NOMO-1 (cell line): ENCODE measurements at regions not wholly inside any gene's neighbourhood (a gene's known extent, or its start where the extent isn't known, plus 50 kb on each side); places are given as distances from the start of the nearest gene placed in this dataset.
"Not testable (repeated sequence)": the region's sequence is repeated elsewhere in the genome, so short reads cannot be mapped to it uniquely, and the experiment has no call there.

Experiments
- DNase-seq, 2 experiments: peaks; one replicate each; lab custom pipeline; 2025; ENCODE audit not compliant: unreplicated experiment in 2 of 2; lab: John Stamatoyannopoulos, UW

DNA sequence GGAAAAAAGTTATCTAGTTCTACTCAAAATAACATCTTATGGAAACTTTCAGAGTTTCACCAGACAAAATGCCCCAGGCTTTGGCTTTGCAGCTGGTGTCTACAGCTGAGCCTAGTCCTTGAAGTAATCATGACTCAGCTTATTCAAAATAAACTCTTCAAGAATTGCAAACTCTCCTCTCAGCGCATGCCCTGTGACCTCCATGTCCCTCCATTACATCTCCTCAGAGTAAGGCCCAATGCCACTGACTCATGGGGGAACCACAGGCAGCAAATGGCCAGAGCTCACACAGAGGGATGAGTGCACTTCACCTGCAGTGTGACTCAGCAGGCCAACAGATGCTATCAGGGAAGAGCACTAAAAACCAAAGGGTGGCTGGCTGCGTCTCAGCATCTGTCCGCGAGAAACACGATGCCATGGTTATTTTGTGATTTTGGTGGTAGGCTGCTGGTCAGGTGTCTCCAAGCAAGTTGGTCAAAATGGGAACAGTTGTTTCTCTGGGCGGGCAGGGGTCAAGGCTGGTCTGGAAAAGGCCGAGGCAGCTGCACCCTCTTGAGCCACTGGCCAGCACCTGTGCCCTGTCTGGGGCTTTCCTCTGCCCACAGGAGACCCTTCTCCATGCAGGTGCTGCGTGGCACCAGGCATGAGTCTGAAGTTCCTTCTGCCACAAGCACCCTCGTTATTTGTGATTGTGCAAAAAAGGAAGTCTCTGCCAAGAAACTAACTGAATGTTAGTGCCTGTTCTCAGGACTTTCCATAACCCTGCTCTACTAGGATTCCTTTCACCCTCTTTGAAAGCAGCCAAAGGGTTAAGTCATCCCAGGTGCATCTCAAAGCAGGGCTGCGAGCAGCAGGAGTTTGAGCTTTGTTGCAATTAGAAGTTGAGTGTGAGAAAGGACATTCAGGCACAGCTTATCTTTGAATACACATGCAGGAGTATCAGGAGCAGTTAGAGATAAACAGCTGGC, 118.1 kb upstream of the PLGLB2 start:
- not testable (repeated sequence) for DNase-seq

DNA sequence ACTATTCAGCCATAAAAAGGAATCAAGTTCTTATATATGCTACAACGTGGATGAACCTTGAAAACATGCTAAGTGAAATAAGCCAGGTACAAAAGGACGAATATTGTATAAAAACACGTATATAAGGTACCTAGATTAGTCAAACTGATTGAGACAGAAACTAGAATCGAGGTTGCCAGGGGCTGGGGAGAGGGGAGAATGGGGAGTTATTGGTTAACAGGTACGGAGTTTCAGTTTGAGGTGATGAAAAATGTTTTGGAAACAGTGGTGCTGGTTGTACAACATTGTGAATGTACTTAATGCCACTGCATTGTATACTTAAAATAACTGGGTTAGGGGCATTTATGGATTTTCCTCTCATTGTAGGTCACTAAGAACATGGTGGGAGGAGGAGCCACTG, 117.0 kb upstream of the PLGLB2 start:
- DNase-seq: not testable (repeated sequence)

DNA sequence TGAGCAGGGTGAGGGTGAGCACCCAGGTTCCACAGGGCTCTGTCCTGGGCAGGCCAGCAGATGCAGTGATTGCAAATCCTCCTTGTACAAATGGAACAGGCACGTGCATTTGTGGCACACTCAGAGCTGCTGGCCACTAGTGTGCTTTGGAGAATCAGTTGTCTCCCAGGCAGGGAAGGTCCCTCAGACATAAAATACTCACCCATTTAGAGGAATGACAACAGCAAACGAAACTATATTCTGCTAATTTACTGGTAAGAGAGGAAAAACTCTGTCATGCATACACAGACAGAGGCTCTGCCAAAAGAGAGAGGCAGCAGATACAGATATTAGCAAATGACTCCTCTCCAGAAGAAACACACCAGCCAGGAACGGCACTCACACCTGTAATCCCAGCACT, 116.5 kb upstream of the PLGLB2 start:
- DNase-seq: not testable (repeated sequence)

DNA sequence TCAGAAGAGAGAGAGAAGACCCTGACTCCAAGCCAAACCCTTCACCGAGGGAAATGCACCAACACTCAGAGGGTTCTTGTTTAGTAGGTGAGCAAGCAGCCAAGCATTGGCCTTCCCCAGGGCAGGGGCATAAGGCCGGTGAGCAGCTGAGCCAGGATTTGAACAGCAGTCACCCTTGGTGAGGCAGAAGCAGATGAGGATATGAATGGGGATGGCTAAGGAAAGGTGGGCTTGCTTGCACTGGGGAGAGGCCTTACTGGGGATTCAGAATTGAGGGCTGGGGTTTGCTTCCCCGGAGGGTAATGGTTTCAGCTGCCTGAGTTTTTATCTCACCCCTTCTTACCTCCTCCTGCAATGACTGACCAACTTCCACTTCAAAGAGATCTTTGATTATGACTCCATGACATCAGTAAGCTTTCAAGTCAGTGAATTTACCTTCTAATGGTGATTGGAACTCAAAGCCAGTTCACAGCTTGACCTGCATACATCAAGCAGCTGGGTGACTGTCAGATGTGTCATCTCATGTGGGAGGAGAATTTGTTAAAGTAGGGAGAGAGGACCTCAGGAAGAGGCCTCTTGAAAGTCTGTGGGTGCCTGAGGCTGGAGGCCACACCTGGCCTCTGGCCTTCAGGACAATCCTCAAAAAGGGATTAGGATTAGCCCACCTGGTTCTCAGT, 114.5 kb upstream of the PLGLB2 start:
- not testable (repeated sequence) for DNase-seq

DNA sequence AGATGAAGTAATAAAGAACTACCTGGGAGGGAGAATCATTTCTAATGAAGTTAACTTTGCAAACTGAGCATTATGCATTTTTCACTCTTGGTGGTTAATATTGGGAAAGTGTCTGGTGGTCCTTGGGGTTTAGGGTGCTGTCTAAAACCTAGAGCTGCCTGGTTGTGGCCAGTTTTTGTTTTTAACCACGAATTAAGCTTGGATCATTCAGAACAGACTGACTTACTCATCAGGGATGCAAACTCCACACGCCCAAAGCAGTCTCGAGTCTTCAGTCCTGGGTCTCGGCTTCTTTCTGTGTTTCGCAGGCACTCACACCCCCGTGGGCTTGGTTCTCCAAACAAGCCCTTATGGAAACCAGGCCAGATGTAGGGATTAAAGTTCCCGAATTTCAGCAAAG, 113.8 kb upstream of the PLGLB2 start:
- not testable (repeated sequence) for DNase-seq

DNA sequence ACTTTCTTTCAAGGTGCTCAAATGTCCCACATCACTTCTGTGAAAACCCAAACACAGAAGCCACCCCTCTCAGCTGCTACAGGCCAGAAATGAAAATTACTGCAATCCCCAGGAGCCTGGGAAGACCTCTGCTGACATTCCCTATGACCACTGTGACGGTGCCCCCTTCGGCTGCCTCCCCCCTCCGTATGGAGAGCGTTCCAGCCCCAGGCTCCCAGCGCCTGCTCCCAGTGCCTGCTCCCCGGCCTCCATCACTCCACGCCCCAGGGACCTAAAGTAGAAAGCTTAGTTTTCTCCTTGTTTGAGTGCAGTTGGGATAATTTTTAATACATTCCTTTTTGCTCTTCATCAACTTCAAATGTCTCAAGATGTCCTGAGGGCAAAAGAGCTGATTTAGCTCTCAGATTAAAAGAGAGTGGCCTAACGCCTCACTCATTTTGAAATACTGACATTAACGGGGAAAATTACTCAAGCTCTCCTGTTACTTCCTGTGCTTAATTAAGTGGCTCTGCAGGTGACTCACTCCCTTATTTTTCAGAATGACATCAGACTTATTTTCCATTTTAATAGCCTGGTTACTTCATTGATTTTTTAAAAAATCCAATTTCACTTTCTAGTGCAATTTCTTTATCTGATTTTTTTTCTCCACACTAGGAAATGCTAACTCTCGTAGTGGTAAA, 112.8 kb upstream of the PLGLB2 start:
- DNase-seq: not testable (repeated sequence)

DNA sequence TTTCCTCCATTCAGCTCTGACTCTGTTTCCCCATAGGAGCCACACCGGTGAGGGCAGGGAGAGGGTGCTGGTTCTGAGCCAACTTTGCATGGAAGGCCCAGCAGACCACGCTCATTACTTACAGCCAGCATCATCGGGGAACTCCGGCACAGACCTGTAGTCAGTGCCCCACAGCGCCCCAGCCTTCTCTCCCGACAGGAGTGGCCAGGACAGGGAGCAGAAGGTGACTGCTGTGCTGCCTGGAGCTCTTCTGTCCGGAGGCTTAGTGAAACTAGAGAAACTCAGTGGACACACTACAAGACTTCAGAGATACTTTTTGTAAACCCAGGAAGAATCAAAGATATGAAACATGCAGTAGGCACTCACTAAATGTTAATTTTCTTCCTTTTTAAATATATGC, 111.6 kb upstream of the PLGLB2 start:
- DNase-seq: not testable (repeated sequence)

DNA sequence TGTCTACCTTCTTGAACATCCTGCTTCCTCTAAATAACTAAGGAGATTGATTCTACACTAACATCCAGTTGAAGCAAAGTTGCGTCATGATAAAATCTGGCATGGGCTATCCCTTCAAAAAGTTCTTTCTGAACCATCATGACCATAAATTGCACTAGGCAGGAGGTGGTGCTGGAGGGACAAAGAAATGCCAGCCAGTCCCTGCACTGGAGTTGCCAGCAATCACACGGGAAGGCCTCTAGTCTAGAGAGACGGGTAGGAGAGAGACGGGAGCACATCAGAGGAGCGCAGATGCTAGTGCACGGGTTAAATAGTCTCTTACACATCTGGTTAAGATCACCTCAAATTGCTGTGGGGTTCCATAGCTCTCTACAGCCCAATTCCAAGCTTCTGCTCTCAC, 111.2 kb upstream of the PLGLB2 start:
- not testable (repeated sequence) for DNase-seq

DNA sequence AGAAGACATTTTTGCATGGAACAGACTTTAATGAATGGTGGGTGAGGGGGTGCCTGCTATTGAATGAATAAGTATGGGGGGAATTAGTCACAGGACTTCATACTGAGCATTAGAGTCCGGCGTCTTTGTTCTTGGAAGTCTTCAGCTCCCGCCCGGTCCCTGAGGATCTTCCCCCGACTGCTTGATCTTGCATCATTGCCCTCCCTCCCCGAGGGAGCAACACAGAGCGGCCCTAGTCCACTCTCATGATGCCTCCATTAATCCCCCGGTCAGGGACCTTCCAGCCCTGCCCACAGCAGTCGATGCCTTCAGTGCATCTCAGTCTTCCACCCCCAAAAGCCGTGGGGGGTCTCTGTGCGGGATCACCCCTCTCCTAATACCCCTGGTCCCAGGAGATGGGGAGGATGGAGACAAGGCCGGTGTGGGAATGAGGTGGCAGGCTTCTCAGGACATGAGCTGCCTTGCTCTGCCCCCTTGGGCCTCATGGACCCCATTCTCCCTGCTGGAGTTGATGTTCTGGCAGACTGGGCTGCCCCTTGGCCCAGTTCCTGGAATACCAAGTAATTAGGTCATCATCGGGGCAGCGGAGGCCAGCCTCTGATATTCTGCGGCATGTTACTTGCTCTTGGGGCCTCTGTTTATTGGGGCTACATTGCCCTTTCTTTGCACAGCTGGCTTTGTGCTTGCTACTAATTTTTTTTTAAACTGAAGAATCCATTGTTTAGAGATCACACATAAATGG, 110.5 kb upstream of the PLGLB2 start:
- DNase-seq: not testable (repeated sequence)

DNA sequence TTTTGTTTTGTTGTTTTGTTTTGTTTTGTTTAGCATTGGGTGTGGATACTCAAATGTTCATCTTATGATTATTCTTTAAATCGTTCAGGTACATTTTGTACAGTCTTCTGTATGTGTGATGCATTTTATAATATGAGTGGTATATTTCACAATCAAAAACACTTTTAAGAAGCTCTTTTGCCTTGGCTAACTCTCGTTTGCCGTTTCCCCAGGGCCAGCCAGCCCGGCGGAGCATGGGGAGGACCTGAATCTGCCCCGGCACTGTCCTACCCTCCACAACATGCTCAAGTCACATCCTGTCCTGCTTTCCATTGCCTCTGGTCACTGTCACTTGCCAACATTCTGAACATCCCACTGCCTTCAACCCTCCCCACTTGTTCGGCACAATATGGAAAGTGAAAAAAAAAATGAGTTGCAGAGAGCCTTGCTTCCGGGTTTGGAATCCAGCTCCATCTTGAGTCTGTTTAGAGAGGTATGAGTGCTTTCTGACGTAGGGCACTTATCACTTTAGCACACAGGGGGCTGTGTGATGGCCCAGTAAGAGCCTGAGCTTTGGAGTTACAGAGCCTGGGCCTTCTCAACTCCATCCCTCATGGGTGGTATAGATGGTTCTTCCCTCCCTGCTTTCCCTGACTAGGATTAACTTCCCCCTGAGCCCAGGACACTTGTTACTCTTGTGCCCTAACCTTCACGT, 109.6 kb upstream of the PLGLB2 start:
- DNase-seq: not testable (repeated sequence)

DNA sequence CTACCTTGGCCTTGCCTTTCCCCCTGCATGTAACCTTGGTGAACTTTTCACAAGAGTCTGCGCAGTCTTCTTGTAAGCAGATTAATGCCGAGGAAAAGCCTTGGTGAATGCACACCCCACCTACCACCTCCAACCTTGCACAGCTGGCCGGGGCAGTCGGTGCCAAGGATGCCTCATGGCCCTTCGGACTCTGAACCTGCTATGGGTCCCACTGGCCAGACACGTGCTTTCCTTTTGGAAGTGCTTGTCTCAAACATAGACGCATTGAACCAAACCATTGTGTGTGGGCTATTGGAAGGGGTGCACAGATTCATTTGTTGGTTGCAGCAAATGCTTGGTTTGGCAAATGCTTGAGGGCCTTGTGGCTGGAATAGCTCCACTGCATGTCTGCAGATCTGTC, 109.0 kb upstream of the PLGLB2 start:
- not testable (repeated sequence) for DNase-seq

DNA sequence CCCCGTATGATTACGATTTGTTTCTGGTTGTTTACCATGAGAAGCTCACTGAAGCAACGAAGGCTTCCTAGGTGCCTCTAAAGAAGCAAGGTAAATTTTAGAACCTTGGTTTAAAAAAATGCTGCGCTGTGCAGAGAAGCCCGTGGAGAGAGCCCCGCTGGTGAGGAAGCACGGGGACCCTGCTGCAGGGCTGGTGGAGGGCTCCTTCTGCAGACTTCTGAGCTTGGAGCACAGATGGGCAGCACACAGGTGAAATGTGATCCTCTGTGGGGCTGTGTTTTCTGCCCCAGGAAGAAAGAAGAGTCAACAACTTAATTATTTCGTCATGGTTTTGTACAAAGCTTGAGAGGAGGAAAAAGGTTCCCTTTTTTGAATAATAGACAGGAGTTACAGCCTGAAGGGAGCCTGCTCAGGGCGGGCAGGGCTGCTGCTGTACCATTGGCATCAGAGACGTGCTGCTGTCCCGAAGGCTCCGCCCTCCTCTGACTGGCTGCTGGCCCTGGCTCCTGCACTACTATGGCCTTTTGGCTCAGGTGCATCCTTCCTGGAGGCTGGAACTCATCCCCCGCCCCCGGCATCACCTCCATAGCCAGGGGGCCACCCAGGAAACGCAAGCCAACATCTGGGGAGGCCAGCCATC, 108.0 kb upstream of the PLGLB2 start:
- DNase-seq: not testable (repeated sequence)

DNA sequence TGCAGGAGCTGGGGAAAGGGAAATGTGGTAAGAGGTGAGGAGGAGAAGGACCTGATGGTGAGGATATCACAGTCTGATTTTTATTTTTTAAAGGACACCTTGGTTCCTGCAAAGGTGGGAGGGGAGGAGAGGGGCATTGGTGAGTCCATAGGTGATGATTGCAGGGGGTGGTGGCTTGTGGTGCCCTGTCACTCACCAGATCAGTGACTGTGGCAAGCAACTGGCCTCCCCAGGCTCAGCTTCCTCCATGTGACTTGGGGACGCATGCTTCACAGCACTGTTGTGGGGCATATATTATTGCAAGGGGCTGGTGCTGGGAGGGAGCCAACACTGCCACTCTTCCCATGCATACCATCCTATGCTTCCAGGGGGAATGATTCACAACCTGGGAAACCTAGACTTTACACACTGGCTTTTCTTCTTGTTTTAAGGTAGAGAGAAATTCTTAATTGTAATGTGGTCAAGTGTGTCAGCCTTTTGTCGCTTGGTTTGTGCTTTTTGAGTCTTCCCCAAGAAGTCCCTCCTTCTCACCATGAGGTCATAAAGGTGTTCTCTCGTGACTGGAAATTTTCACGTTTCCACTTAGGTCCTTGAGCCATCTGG, 106.8 kb upstream of the PLGLB2 start:
- DNase-seq: not testable (repeated sequence)

DNA sequence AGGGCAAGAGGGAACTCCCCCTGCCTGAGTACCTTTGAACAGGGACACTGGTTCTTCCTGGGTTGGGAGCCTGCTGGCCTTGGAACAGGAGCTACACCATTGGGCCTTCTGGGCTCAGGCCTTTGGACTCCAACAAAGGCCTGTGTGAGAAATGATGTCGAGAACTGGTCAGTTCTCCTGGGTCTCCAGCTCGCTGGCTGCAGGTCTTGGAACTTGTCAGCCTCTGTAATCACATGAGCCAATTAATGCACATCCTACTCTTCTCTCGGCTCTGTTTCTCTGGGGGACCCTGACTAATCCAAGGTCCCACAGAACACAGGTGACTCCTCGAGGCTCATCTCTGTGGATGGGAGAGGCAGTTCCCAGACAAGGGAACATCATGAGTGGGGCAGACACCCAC, 104.7 kb upstream of the PLGLB2 start:
- DNase-seq: not testable (repeated sequence)

DNA sequence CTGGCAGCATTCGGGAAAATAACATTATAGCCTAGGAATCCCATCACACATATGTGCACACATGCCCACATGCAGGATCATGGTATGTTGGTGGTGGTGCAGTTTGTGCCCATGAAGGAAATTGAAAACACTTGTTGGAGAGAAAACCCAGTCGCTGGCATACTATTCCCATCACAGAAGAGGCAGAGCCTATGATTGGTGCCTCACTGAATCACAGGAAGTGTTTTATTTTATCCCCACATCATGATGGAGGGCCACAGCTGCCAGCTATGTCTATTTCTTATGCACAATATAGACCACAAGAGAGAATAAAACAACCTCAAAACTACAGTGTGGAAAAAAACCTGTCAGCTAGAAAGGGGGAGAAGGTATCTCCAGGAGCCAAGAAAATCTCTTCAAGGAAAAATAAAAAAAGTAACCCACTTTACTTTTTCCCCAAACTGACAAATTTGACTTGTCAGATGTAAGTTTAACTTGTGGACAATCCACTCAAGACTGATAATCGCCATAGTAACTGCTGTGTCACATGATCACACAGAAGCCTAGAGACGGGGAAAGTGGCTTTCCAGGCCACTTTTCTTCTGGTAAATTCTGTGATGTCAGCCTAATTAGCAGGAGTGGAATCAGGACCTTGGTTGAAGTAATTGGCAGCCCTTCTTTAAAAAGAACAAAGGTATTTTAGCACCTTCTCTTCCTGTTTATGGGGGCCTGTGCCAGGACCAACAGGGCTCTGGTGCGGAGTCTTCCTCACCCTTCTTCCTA, 100.0 kb upstream of the PLGLB2 start:
- not testable (repeated sequence) for DNase-seq

DNA sequence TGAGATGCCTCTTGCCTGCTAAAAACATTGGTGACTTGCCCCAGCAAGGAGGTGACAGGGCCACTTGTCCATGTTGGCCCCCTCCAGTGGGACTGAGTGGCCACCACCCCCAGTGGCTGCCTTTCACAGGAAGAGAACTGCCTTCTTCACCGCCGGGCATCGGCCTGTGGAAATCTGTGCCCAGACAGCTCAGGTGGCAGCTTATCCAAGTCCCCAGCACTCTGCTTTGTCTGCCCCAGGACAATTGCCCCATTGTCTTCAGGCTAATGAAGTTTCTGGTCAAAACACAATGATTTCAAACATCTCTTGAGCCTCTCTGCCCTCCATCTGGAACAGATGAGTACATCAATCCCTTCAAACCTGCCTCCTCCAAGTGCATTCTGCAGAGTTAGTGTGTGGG, 99.1 kb upstream of the PLGLB2 start:
- not testable (repeated sequence) for DNase-seq

DNA sequence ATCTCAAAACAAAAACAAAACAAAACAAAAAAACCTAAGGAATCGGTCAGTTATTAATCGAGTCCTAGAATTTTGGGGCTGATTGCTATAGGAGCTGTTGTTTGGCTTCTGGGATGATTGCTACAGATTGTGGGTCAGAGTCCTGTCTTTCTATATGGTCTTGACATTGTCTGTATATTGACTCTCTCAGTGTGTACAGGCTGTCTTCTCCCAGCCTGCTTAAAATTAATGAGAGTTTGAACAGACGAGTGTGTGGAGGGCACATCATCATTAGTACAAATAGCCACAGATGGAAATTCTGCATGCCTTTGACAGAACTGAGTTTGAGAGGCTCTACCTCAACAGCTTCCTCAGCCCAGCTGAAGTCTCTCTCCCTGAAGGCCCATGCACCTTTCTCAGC, 98.0 kb upstream of the PLGLB2 start:
- DNase-seq: not testable (repeated sequence)

DNA sequence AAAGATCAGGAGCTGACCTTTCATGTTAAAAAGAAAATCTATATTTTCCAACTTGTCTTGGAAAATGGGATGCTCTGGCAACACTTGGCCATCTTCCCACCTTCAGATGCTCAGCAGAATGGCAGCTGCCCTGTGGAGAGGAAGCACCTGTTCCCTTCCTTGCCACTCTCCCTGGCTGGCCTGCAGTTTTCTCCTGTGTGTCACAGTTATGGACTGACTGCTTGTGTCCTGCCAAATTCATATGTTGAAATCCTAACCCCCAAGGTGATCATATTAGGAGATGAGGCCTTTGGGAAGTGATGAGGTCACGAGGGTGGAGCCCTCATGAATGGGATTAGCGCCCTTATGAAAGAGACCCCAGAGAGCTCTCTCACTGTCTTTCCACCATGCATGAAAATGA, 97.0 kb upstream of the PLGLB2 start:
- not testable (repeated sequence) for DNase-seq
